Liver (tissue), 8 donors: ENCODE measurements at regions not wholly inside any gene's neighbourhood (a gene's known extent, or its start where the extent isn't known, plus 50 kb on each side); places are given as distances from the start of the nearest gene placed in this dataset.

ENCODE experiments used
- DNase-seq: peaks from one replicate; pipeline ENCODE4 v3.0.0-alpha.2; 2017; ENCODE audit warnings: low spot score
- H3K27ac ChIP-seq, 2 donors: one replicate each; pipeline ENCODE4 v1.7.0; 2013; ENCODE audit warnings: inconsistent platforms in 2 of 2, low read length in 2 of 2, control low read depth in 1 of 2, low read depth in 1 of 2, mild to moderate bottlenecking in 1 of 2
- H3K27me3 ChIP-seq, 4 donors: one replicate each; pipeline versions ENCODE4 v1.6.1 to v1.7.0; 2013; ENCODE audit warnings: low read length in 3 of 4, inconsistent platforms in 1 of 4, mild to moderate bottlenecking in 1 of 4, moderate library complexity in 1 of 4; ENCODE audit not compliant: control insufficient read depth in 4 of 4, insufficient read depth in 4 of 4
- H3K36me3 ChIP-seq, 4 donors: one replicate each; pipeline versions ENCODE4 v1.6.1 to v1.7.0; 2013; ENCODE audit warnings: low read length in 3 of 4, mild to moderate bottlenecking in 3 of 4, low read depth in 1 of 4, moderate library complexity in 1 of 4; ENCODE audit not compliant: control insufficient read depth in 4 of 4, insufficient read depth in 3 of 4
- H3K4me1 ChIP-seq, 4 donors: one replicate each; pipeline versions ENCODE4 v1.6.1 to v1.7.0; 2013; ENCODE audit warnings: low read length in 3 of 4, mild to moderate bottlenecking in 3 of 4, moderate library complexity in 1 of 4; ENCODE audit not compliant: control insufficient read depth in 4 of 4, insufficient read depth in 4 of 4
- H3K4me3 ChIP-seq, 3 donors: one replicate each; pipeline versions ENCODE4 v1.6.1 to v1.7.0; 2013; ENCODE audit warnings: low read length in 3 of 3, control low read depth in 1 of 3, low read depth in 1 of 3, mild to moderate bottlenecking in 1 of 3
- H3K9ac ChIP-seq, 2 donors: one replicate each; pipeline ENCODE4 v1.7.0; 2013; ENCODE audit warnings: low read length in 2 of 2, mild to moderate bottlenecking in 2 of 2, moderate library complexity in 2 of 2, control low read depth in 1 of 2, low read depth in 1 of 2
- H3K9me3 ChIP-seq, 4 donors: one replicate each; pipeline versions ENCODE4 v1.6.1 to v1.7.0; 2013; ENCODE audit warnings: low read length in 3 of 4; ENCODE audit not compliant: control insufficient read depth in 4 of 4
- ATF3 ChIP-seq: IDR thresholded peaks from 2 replicates; pipeline ENCODE4 v1.6.1; 2016; ENCODE audit warnings: antibody characterized with exemption
- EGR1 ChIP-seq, 2 donors: IDR thresholded peaks; 2 replicates each; pipeline ENCODE4 v1.6.1; 2016 to 2018; ENCODE audit warnings: antibody characterized with exemption in 2 of 2, low read depth in 2 of 2
- FOXA2 ChIP-seq: IDR thresholded peaks from 2 replicates; pipeline ENCODE4 v1.6.1; 2016; ENCODE audit warnings: antibody characterized with exemption
- HNF4A ChIP-seq, 2 donors: conservative IDR thresholded peaks; 2 replicates each; pipeline ENCODE4 v1.6.1; 2016; ENCODE audit warnings: antibody characterized with exemption in 2 of 2, mild to moderate bottlenecking in 2 of 2
- HNF4G ChIP-seq: IDR thresholded peaks from 2 replicates; pipeline ENCODE4 v1.6.1; 2016; ENCODE audit warnings: antibody characterized with exemption
- JUND ChIP-seq, 2 donors: IDR thresholded peaks; 2 replicates each; pipeline ENCODE4 v1.6.1; 2016; ENCODE audit warnings: antibody characterized with exemption in 2 of 2
- NR2F2 ChIP-seq: IDR thresholded peaks from 2 replicates; pipeline ENCODE4 v1.6.1; 2016; ENCODE audit warnings: antibody characterized with exemption
- RXRA ChIP-seq, 2 donors: IDR thresholded peaks; 2 replicates each; pipeline ENCODE4 v1.6.1; 2017 to 2018; ENCODE audit warnings: antibody characterized with exemption in 2 of 2, mild to moderate bottlenecking in 1 of 2
- SP1 ChIP-seq: IDR thresholded peaks from 2 replicates; pipeline ENCODE4 v1.6.1; 2018; ENCODE audit warnings: antibody characterized with exemption, mild to moderate bottlenecking
- TAF1 ChIP-seq: conservative IDR thresholded peaks from 2 replicates; pipeline ENCODE4 v1.6.1; 2016; ENCODE audit warnings: antibody characterized with exemption, mild to moderate bottlenecking
- YY1 ChIP-seq: IDR thresholded peaks from 2 replicates; pipeline ENCODE4 v1.6.1; 2016; ENCODE audit warnings: antibody characterized with exemption, mild to moderate bottlenecking
- WGBS: extraction: QIAGEN DNeasy Blood & Tissue Kit; methylation state at CpG from one replicate; pipeline ENCODE4 v1.1.7; 2013; 5-methylcytosine and 5-hydroxymethylcytosine counted together
- TF ChIP-seq, protein P1 (sequence below): fragments of 150-350 bp; IDR thresholded peaks from 2 replicates; pipeline ENCODE4 v1.5.1; 2017; ENCODE audit warnings: improper control_type of control experiment, low read depth, low read length; ENCODE audit not compliant: missing input control
- TF ChIP-seq, protein P2 (sequence below): IDR thresholded peaks from 2 replicates; pipeline ENCODE4 v1.6.1; 2016; ENCODE audit warnings: antibody characterized with exemption
- TF ChIP-seq, protein P3 (sequence below): IDR thresholded peaks from 2 replicates; pipeline ENCODE4 v1.6.1; 2016; ENCODE audit warnings: antibody characterized with exemption, mild to moderate bottlenecking
- TF ChIP-seq, protein P4 (sequence below): IDR thresholded peaks from 2 replicates; pipeline ENCODE4 v1.6.1; 2016; ENCODE audit warnings: antibody characterized with exemption
- donor health status: healthy.
- donor health status: healthy.
- donor health status: healthy.
- donor health status: healthy.
- donor health status: healthy.

DNA sequence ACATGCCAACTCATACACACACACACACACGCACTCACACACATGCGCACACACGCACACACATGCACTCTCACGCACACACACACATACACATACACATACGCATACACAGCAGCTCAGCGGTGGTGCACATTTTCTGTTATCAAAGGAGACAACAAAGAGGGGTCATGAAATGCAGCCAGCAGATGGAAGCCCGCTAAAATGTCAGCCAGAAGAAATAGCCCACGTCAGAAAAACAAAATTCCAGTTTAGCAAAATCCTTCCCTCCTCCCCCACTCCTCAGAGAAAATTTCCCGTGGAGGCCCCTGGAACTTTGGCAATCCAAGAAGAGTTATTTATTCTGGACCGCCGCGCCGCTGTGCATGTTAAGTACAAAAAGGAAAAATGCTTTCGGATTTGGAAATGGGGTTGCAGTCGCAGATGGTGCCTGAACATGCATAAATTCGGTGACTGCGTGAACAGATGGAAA is 114.6 kb upstream of the VSTM2B start:
- WGBS: 78% methylated on average over 17 of the region's 17 CpGs
- no peak overlapping the region for H3K27ac ChIP-seq

GRCh38 chr19:29413435-29413834 is 112.4 kb upstream of the VSTM2B start:
- no peak overlapping the region for H3K27ac ChIP-seq
- H3K9ac ChIP-seq: no peak overlapping the region
- no peaks in the 10 kb centered on the region for H3K4me1 ChIP-seq
- WGBS: 64% methylated on average over 3 of the region's 3 CpGs
- DNase-seq: no peak
- no peak overlapping the region for H3K4me3 ChIP-seq
- peaks cover 0 to 7% (median 0%) of the 10 kb centered on the region in 4 donors for H3K27me3 ChIP-seq
- H3K9me3 ChIP-seq: no peaks in the 10 kb centered on the region
- H3K36me3 ChIP-seq: no peaks in the 10 kb centered on the region
- no peak for TF ChIP-seq TAF1
- TF ChIP-seq, protein P1, sequence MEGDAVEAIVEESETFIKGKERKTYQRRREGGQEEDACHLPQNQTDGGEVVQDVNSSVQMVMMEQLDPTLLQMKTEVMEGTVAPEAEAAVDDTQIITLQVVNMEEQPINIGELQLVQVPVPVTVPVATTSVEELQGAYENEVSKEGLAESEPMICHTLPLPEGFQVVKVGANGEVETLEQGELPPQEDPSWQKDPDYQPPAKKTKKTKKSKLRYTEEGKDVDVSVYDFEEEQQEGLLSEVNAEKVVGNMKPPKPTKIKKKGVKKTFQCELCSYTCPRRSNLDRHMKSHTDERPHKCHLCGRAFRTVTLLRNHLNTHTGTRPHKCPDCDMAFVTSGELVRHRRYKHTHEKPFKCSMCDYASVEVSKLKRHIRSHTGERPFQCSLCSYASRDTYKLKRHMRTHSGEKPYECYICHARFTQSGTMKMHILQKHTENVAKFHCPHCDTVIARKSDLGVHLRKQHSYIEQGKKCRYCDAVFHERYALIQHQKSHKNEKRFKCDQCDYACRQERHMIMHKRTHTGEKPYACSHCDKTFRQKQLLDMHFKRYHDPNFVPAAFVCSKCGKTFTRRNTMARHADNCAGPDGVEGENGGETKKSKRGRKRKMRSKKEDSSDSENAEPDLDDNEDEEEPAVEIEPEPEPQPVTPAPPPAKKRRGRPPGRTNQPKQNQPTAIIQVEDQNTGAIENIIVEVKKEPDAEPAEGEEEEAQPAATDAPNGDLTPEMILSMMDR: no peak
- no peak for TF ChIP-seq ATF3
- TF ChIP-seq, protein P2, sequence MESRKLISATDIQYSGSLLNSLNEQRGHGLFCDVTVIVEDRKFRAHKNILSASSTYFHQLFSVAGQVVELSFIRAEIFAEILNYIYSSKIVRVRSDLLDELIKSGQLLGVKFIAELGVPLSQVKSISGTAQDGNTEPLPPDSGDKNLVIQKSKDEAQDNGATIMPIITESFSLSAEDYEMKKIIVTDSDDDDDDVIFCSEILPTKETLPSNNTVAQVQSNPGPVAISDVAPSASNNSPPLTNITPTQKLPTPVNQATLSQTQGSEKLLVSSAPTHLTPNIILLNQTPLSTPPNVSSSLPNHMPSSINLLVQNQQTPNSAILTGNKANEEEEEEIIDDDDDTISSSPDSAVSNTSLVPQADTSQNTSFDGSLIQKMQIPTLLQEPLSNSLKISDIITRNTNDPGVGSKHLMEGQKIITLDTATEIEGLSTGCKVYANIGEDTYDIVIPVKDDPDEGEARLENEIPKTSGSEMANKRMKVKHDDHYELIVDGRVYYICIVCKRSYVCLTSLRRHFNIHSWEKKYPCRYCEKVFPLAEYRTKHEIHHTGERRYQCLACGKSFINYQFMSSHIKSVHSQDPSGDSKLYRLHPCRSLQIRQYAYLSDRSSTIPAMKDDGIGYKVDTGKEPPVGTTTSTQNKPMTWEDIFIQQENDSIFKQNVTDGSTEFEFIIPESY: no peak
- TF ChIP-seq SP1: no peak
- no peak for TF ChIP-seq YY1
- no peak for TF ChIP-seq HNF4G
- no peak for TF ChIP-seq FOXA2
- no peak for TF ChIP-seq JUND (IDR thresholded peaks at IDR 0.05)

More for the DNA sequence above, 114.6 kb upstream of the VSTM2B start:
- TF ChIP-seq YY1: no peak
- TF ChIP-seq, protein P3, sequence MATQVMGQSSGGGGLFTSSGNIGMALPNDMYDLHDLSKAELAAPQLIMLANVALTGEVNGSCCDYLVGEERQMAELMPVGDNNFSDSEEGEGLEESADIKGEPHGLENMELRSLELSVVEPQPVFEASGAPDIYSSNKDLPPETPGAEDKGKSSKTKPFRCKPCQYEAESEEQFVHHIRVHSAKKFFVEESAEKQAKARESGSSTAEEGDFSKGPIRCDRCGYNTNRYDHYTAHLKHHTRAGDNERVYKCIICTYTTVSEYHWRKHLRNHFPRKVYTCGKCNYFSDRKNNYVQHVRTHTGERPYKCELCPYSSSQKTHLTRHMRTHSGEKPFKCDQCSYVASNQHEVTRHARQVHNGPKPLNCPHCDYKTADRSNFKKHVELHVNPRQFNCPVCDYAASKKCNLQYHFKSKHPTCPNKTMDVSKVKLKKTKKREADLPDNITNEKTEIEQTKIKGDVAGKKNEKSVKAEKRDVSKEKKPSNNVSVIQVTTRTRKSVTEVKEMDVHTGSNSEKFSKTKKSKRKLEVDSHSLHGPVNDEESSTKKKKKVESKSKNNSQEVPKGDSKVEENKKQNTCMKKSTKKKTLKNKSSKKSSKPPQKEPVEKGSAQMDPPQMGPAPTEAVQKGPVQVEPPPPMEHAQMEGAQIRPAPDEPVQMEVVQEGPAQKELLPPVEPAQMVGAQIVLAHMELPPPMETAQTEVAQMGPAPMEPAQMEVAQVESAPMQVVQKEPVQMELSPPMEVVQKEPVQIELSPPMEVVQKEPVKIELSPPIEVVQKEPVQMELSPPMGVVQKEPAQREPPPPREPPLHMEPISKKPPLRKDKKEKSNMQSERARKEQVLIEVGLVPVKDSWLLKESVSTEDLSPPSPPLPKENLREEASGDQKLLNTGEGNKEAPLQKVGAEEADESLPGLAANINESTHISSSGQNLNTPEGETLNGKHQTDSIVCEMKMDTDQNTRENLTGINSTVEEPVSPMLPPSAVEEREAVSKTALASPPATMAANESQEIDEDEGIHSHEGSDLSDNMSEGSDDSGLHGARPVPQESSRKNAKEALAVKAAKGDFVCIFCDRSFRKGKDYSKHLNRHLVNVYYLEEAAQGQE: no peak
- TF ChIP-seq HNF4G: no peak
- TF ChIP-seq, protein P2: no peak
- no peak for TF ChIP-seq NR2F2
- TF ChIP-seq FOXA2: no peak
- no peak for TF ChIP-seq ATF3
- TF ChIP-seq EGR1 (IDR thresholded peaks at IDR 0.05; ENCODE audit: low read depth in 2 of 2): no peak
- TF ChIP-seq JUND (IDR thresholded peaks at IDR 0.05): no peak
- TF ChIP-seq, protein P4, sequence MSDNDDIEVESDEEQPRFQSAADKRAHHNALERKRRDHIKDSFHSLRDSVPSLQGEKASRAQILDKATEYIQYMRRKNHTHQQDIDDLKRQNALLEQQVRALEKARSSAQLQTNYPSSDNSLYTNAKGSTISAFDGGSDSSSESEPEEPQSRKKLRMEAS: no peak
- no peak for TF ChIP-seq SP1
- TF ChIP-seq RXRA (IDR thresholded peaks at IDR 0.05): no peak
- TF ChIP-seq, protein P1: no peak
- TF ChIP-seq HNF4A (conservative IDR thresholded peaks at IDR 0.05): no peak
- no peaks in the 10 kb centered on the region for H3K9me3 ChIP-seq
- no peak overlapping the region for H3K4me3 ChIP-seq
- H3K27me3 ChIP-seq: peaks cover 0 to 7% (median 0%) of the 10 kb centered on the region in 4 donors
- no peaks in the 10 kb centered on the region for H3K4me1 ChIP-seq
- DNase-seq: no peak
- no peaks in the 10 kb centered on the region for H3K36me3 ChIP-seq
- no peak overlapping the region for H3K9ac ChIP-seq
